ENCODE measurements at regions not wholly inside any gene's neighbourhood (a gene's known extent, or its start where the extent isn't known, plus 50 kb on each side); places are given as distances from the start of the nearest gene placed in this dataset.
"Not testable (repeated sequence)": the region's sequence is repeated elsewhere in the genome, so short reads cannot be mapped to it uniquely, and the experiment has no call there.

DNA sequence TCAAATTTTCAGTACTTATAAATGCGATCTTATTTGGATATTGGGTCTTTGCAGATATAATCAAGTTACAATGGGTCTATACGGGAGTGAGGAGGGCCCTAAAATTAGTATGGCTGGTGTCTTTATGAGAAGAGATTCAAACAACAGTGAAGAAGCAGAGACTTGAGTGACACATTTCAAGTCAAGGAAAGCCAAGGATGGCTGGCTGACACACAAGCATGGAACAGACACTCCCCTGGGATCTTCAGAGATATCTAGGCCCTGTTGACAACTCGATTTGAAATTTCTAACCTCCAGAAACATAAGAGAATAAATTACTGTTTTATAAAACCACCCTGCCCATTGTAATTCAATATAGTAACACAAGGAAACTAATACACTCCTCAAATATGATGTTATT lies 1886.0 kb upstream of the PCDH7 start:
- H3K4me1 ChIP-seq (ENCODE audit: control insufficient read depth in 1 of 2, insufficient read depth in 2 of 2, low read length in 2 of 2) = no peaks in the 10 kb centered on the region
- no peak overlapping the region for H3K27ac ChIP-seq (ENCODE audit: low read depth, low read length)
- no peaks in the 10 kb centered on the region for H3K36me3 ChIP-seq (ENCODE audit: control insufficient read depth in 1 of 2, insufficient read depth in 2 of 2, low read length in 2 of 2)
- H3K9me3 ChIP-seq (ENCODE audit: control insufficient read depth in 1 of 2, low read length in 2 of 2) = peaks cover under 1 to 6% of the 10 kb centered on the region in 2 donors
- H3K9ac ChIP-seq (ENCODE audit: low read depth in 1 of 2, low read length in 2 of 2) = no peak overlapping the region
- no peaks in the 10 kb centered on the region for H3K27me3 ChIP-seq (ENCODE audit: control insufficient read depth in 1 of 2, insufficient read depth in 2 of 2, low read length in 2 of 2)
- H3K4me3 ChIP-seq (ENCODE audit: low read depth in 1 of 2, low read length in 2 of 2) = no peak overlapping the region

DNA sequence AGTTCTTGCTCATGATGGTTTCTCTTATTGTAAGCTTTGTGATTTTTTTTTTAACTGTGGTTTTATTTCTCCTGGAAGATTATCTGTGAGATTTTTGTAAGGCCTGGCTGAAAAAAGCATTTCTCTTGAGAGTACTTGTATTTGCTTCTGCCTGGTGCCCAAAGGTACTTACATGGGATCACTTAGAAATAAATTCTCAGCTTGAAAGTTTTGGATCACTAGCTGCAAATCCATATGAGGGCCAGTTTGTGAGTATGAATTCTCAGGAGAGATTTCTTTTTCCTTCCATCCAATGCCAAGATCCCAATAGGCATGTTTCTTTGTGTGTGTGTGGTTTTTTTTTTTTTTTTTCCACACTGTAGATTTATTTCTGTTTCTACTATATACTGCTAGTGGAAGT lies 1884.7 kb upstream of the PCDH7 start:
- Histone ChIP-seq H3K9me3 (ENCODE audit: control insufficient read depth in 1 of 2, low read length in 2 of 2) (peaks cover 0 to 6% of the 10 kb centered on the region in 2 donors), H3K27me3 (ENCODE audit: control insufficient read depth in 1 of 2, insufficient read depth in 2 of 2, low read length in 2 of 2) (no peaks in the 10 kb centered on the region), H3K27ac (ENCODE audit: low read depth, low read length) (no peak overlapping the region), H3K4me1 (ENCODE audit: control insufficient read depth in 1 of 2, insufficient read depth in 2 of 2, low read length in 2 of 2) (no peaks in the 10 kb centered on the region), H3K36me3 (ENCODE audit: control insufficient read depth in 1 of 2, insufficient read depth in 2 of 2, low read length in 2 of 2) (no peaks in the 10 kb centered on the region), H3K9ac (ENCODE audit: low read depth in 1 of 2, low read length in 2 of 2) (no peak overlapping the region), H3K4me3 (ENCODE audit: low read depth in 1 of 2, low read length in 2 of 2) (no peak overlapping the region)

DNA sequence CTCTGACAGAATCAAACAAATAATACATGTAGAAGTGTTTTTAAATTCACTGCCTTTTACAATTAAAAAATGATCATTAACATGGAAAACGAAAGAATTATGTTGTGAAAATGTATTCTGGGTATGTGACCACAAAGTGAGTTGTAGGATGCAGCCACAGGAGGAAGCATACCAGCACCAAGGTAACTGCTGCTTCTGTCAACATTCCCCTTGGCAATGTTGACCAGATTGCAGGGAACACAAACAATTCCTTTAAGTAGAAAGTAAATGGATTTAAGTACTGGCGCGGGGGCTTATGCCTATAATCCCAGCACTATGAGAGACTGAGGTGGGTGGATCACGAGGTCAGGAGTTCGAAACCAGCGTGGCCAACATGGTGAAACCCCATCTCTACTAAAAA lies 1877.9 kb upstream of the PCDH7 start:
- H3K9me3 ChIP-seq (ENCODE audit: control insufficient read depth in 1 of 2, low read length in 2 of 2) = no peaks in the 10 kb centered on the region
- no peak overlapping the region for H3K9ac ChIP-seq (ENCODE audit: low read depth in 1 of 2, low read length in 2 of 2)
- H3K4me1 ChIP-seq (ENCODE audit: control insufficient read depth in 1 of 2, insufficient read depth in 2 of 2, low read length in 2 of 2) = no peaks in the 10 kb centered on the region
- no peak overlapping the region for H3K27ac ChIP-seq (ENCODE audit: low read depth, low read length)
- no peak overlapping the region for H3K4me3 ChIP-seq (ENCODE audit: low read depth in 1 of 2, low read length in 2 of 2)
- H3K36me3 ChIP-seq (ENCODE audit: control insufficient read depth in 1 of 2, insufficient read depth in 2 of 2, low read length in 2 of 2) = no peaks in the 10 kb centered on the region
- no peaks in the 10 kb centered on the region for H3K27me3 ChIP-seq (ENCODE audit: control insufficient read depth in 1 of 2, insufficient read depth in 2 of 2, low read length in 2 of 2)

DNA sequence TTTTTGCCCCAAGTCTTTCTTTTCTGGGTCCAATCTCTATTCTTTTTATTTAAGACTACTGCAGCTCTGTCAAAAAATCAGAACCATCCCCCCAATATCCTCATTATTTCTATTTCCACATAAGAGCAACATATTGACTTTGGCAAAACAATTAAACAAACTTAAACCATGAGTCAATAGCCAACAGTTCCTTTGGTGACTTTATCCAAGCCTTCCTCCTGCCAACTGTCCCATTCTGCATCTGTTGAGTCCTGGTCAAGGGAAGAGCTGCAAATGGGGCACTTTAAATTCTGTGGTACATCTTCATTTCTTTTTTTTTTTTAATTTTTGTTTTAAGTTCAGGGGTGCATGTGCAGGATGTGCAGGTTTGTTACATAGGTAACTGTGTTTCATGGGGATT lies 1875.0 kb upstream of the PCDH7 start:
- H3K9me3 ChIP-seq (ENCODE audit: control insufficient read depth in 1 of 2, low read length in 2 of 2) = peaks cover 12 to 13% of the 10 kb centered on the region in 2 donors
- no peak overlapping the region for H3K27ac ChIP-seq (ENCODE audit: low read depth, low read length)
- no peak overlapping the region for H3K9ac ChIP-seq (ENCODE audit: low read depth in 1 of 2, low read length in 2 of 2)
- H3K27me3 ChIP-seq (ENCODE audit: control insufficient read depth in 1 of 2, insufficient read depth in 2 of 2, low read length in 2 of 2) = no peaks in the 10 kb centered on the region
- no peak overlapping the region for H3K4me3 ChIP-seq (ENCODE audit: low read depth in 1 of 2, low read length in 2 of 2)
- H3K36me3 ChIP-seq (ENCODE audit: control insufficient read depth in 1 of 2, insufficient read depth in 2 of 2, low read length in 2 of 2) = no peaks in the 10 kb centered on the region
- no peaks in the 10 kb centered on the region for H3K4me1 ChIP-seq (ENCODE audit: control insufficient read depth in 1 of 2, insufficient read depth in 2 of 2, low read length in 2 of 2)

DNA sequence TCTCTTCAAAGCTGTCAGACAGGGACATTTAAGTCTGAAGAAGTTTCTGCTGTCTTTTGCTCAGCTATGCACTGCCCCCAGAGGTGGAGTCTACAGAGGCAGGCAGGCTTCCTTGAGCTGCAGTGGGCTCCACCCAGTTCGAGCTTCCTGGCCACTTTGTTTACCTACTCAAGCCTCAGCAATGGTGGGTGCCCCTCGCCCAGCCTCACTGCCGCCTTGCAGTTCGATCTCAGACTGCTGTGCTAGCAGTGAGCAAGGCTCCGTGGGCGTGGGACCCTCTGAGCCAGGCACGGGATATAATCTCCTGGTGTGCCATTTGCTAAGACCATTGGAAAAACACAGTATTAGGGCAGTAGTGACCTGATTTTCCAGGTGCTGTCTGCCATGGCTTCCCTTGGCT lies 1863.1 kb upstream of the PCDH7 start:
- not testable (repeated sequence) for H3K9me3 ChIP-seq (ENCODE audit: control insufficient read depth in 1 of 2, low read length in 2 of 2); H3K9ac ChIP-seq (ENCODE audit: low read depth in 1 of 2, low read length in 2 of 2); H3K4me1 ChIP-seq (ENCODE audit: control insufficient read depth in 1 of 2, insufficient read depth in 2 of 2, low read length in 2 of 2); H3K36me3 ChIP-seq (ENCODE audit: control insufficient read depth in 1 of 2, insufficient read depth in 2 of 2, low read length in 2 of 2); H3K27ac ChIP-seq (ENCODE audit: low read depth, low read length); H3K4me3 ChIP-seq (ENCODE audit: low read depth in 1 of 2, low read length in 2 of 2); H3K27me3 ChIP-seq (ENCODE audit: control insufficient read depth in 1 of 2, insufficient read depth in 2 of 2, low read length in 2 of 2)

- Histone ChIP-seq H3K36me3 (ENCODE audit: control insufficient read depth in 1 of 2, insufficient read depth in 2 of 2, low read length in 2 of 2) (no peaks in the 10 kb centered on the region), H3K27me3 (ENCODE audit: control insufficient read depth in 1 of 2, insufficient read depth in 2 of 2, low read length in 2 of 2) (no peaks in the 10 kb centered on the region)
These were observed 1851.3 kb upstream of the PCDH7 start for GRCh38 chr4:28868841-28869240.

DNA sequence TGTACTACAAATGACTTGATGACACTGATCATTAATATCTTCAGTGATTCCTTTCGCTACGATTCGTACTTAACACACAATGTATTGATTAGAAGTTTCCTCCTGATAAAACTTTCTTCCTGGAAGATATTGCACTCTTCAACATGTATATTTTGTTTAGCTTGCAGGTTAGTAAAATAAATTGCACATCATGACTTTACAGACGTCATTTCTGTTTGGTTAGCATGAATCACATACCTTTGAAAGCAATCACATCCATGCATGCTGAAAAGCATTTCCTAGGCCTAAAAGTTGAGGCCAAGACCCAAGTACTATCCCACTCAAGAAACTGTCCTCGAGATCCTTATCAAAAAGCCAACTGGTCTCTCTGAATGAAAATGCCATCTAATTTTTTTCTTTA lies 1841.0 kb upstream of the PCDH7 start:
- no peaks in the 10 kb centered on the region for H3K36me3 ChIP-seq (ENCODE audit: control insufficient read depth in 1 of 2, insufficient read depth in 2 of 2, low read length in 2 of 2)
- H3K9ac ChIP-seq (ENCODE audit: low read depth in 1 of 2, low read length in 2 of 2) = no peak overlapping the region
- no peaks in the 10 kb centered on the region for H3K4me1 ChIP-seq (ENCODE audit: control insufficient read depth in 1 of 2, insufficient read depth in 2 of 2, low read length in 2 of 2)
- H3K9me3 ChIP-seq (ENCODE audit: control insufficient read depth in 1 of 2, low read length in 2 of 2) = peaks cover 0 to 5% of the 10 kb centered on the region in 2 donors
- H3K27me3 ChIP-seq (ENCODE audit: control insufficient read depth in 1 of 2, insufficient read depth in 2 of 2, low read length in 2 of 2) = no peaks in the 10 kb centered on the region
- H3K27ac ChIP-seq (ENCODE audit: low read depth, low read length) = no peak overlapping the region
- H3K4me3 ChIP-seq (ENCODE audit: low read depth in 1 of 2, low read length in 2 of 2) = no peak overlapping the region

More at GRCh38 chr4:28868841-28869240, 1851.3 kb upstream of the PCDH7 start:
- H3K27ac ChIP-seq (ENCODE audit: low read depth, low read length) = no peak overlapping the region
- no peak overlapping the region for H3K4me3 ChIP-seq (ENCODE audit: low read depth in 1 of 2, low read length in 2 of 2)
- peaks cover 7% of the 10 kb centered on the region in 2 donors for H3K9me3 ChIP-seq (ENCODE audit: control insufficient read depth in 1 of 2, low read length in 2 of 2)
- no peaks in the 10 kb centered on the region for H3K4me1 ChIP-seq (ENCODE audit: control insufficient read depth in 1 of 2, insufficient read depth in 2 of 2, low read length in 2 of 2)
- no peak overlapping the region for H3K9ac ChIP-seq (ENCODE audit: low read depth in 1 of 2, low read length in 2 of 2)

DNA sequence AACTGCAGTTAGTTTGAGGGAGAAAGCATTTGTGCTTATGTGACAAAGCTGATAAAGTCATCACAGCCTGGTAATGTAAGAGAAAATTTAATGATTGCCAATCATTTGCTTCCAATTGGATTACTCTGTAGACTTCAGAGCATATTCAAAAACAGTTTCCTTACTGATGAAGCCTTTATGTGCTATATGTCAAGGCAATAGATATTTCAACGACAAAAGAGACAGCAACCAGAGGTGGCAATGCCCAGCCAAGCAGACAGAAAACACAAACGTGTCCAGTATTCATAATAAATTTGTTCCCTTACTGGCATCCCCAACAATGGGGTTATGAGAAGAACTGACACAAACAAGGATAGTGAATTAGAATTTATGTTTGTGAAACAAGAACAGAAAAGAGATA lies 1840.3 kb upstream of the PCDH7 start:
- H3K27ac ChIP-seq (ENCODE audit: low read depth, low read length) = no peak overlapping the region
- no peaks in the 10 kb centered on the region for H3K36me3 ChIP-seq (ENCODE audit: control insufficient read depth in 1 of 2, insufficient read depth in 2 of 2, low read length in 2 of 2)
- H3K9ac ChIP-seq (ENCODE audit: low read depth in 1 of 2, low read length in 2 of 2) = no peak overlapping the region
- H3K4me1 ChIP-seq (ENCODE audit: control insufficient read depth in 1 of 2, insufficient read depth in 2 of 2, low read length in 2 of 2) = no peaks in the 10 kb centered on the region
- H3K4me3 ChIP-seq (ENCODE audit: low read depth in 1 of 2, low read length in 2 of 2) = no peak overlapping the region
- H3K9me3 ChIP-seq (ENCODE audit: control insufficient read depth in 1 of 2, low read length in 2 of 2) = peaks cover 0 to 5% of the 10 kb centered on the region in 2 donors
- no peaks in the 10 kb centered on the region for H3K27me3 ChIP-seq (ENCODE audit: control insufficient read depth in 1 of 2, insufficient read depth in 2 of 2, low read length in 2 of 2)

- no peaks in the 10 kb centered on the region for H3K36me3 ChIP-seq (ENCODE audit: control insufficient read depth in 1 of 2, insufficient read depth in 2 of 2, low read length in 2 of 2)
- no peaks in the 10 kb centered on the region for H3K4me1 ChIP-seq (ENCODE audit: control insufficient read depth in 1 of 2, insufficient read depth in 2 of 2, low read length in 2 of 2)
- H3K9ac ChIP-seq (ENCODE audit: low read depth in 1 of 2, low read length in 2 of 2) = no peak overlapping the region
- no peak overlapping the region for H3K4me3 ChIP-seq (ENCODE audit: low read depth in 1 of 2, low read length in 2 of 2)
- no peak overlapping the region for H3K27ac ChIP-seq (ENCODE audit: low read depth, low read length)
- no peaks in the 10 kb centered on the region for H3K27me3 ChIP-seq (ENCODE audit: control insufficient read depth in 1 of 2, insufficient read depth in 2 of 2, low read length in 2 of 2)
- peaks cover 0 to 5% of the 10 kb centered on the region in 2 donors for H3K9me3 ChIP-seq (ENCODE audit: control insufficient read depth in 1 of 2, low read length in 2 of 2)
These were observed 1837.0 kb upstream of the PCDH7 start for GRCh38 chr4:28883211-28883610.

- H3K4me3 ChIP-seq (ENCODE audit: low read depth in 1 of 2, low read length in 2 of 2) = no peak overlapping the region
- H3K9ac ChIP-seq (ENCODE audit: low read depth in 1 of 2, low read length in 2 of 2) = no peak overlapping the region
- no peaks in the 10 kb centered on the region for H3K27me3 ChIP-seq (ENCODE audit: control insufficient read depth in 1 of 2, insufficient read depth in 2 of 2, low read length in 2 of 2)
- no peak overlapping the region for H3K27ac ChIP-seq (ENCODE audit: low read depth, low read length)
- no peaks in the 10 kb centered on the region for H3K36me3 ChIP-seq (ENCODE audit: control insufficient read depth in 1 of 2, insufficient read depth in 2 of 2, low read length in 2 of 2)
- no peaks in the 10 kb centered on the region for H3K4me1 ChIP-seq (ENCODE audit: control insufficient read depth in 1 of 2, insufficient read depth in 2 of 2, low read length in 2 of 2)
- no peaks in the 10 kb centered on the region for H3K9me3 ChIP-seq (ENCODE audit: control insufficient read depth in 1 of 2, low read length in 2 of 2)
These were observed 1833.2 kb upstream of the PCDH7 start for GRCh38 chr4:28886934-28887333.

Measured in duodenal mucosa (tissue), 2 donors.